ENCODE measurements at regions not wholly inside any gene's neighbourhood (a gene's known extent, or its start where the extent isn't known, plus 50 kb on each side); places are given as distances from the start of the nearest gene placed in this dataset.

GRCh38 chr2:226127682-226128081, 671.9 kb downstream of the IRS1 start:
- TF ChIP-seq CTCF (IDR thresholded peaks at IDR 0.05; ENCODE audit: low read length) (no peak), EZH2 (IDR thresholded peaks at IDR 0.05; ENCODE audit: borderline replicate concordance, low read length) (no peak)

All from OCI-LY1 (cell line).